ENCODE measurements at regions not wholly inside any gene's neighbourhood (a gene's known extent, or its start where the extent isn't known, plus 50 kb on each side); places are given as distances from the start of the nearest gene placed in this dataset.

DNA sequence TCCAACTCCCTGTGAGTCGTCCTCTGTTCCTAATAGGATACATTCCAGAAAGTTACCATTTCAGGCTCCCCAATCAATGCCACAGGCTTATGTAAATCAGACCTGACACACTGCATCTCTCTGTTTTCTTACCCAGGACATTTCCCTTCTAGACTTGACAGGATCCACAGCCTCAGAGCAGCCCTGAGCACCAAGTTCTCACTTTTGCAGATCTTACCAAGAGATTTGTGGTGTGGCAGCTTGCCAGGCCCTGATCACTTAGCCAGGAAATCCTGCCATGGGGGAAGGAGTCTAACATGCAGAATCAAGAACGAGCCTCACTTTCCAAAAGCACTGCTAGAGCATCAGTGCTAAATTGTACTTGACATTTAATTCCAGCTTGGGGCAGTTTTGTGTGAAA lies 202.9 kb downstream of the TBX15 start:
- no peak for ATAC-seq
- peaks cover 7% of the 10 kb centered on the region for H3K9me3 Mint-ChIP-seq

GRCh38 chr1:118783095-118783758 lies 204.9 kb downstream of the TBX15 start:
- no peaks in the 10 kb centered on the region for H3K27me3 Mint-ChIP-seq (ENCODE audit: low read depth)
- DNase-seq: no peak
- H3K36me3 Mint-ChIP-seq (ENCODE audit: insufficient read depth): no peaks in the 10 kb centered on the region
- no peak overlapping the region for H3K4me3 Mint-ChIP-seq
- H3K9me3 Mint-ChIP-seq: peaks cover 3% of the 10 kb centered on the region
- no peak for ATAC-seq
- no peaks in the 10 kb centered on the region for H3K4me1 Mint-ChIP-seq (ENCODE audit: low read depth)

More for the DNA sequence above, 202.9 kb downstream of the TBX15 start:
- no peaks in the 10 kb centered on the region for H3K27me3 Mint-ChIP-seq (ENCODE audit: low read depth)
- DNase-seq: no peak
- H3K36me3 Mint-ChIP-seq (ENCODE audit: insufficient read depth): no peaks in the 10 kb centered on the region
- H3K4me3 Mint-ChIP-seq: no peak overlapping the region
- H3K4me1 Mint-ChIP-seq (ENCODE audit: low read depth): no peaks in the 10 kb centered on the region

DNA sequence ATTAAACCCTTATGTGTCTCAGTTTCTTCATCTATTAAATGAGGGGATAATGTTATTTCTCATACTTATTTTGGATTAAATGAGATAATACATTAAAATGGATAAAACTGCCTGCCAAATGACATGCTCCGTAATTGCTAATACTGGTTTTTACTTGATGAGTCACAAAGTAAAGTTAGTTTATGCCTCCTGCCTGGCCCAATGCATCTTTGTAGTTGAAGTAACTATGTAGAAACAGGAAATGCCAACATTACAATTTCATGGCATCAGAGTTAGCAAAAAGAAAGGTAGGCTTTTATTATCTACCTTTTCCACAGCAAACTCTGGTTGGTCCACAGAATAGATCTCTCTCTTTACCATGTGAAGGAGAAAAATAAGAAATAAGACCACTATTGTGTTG lies 214.5 kb downstream of the TBX15 start:
- ATAC-seq (no peak), DNase-seq (no peak)
- Mint-ChIP-seq H3K4me3 (no peak overlapping the region), H3K36me3 (ENCODE audit: insufficient read depth) (no peaks in the 10 kb centered on the region), H3K27me3 (ENCODE audit: low read depth) (no peaks in the 10 kb centered on the region), H3K4me1 (ENCODE audit: low read depth) (no peaks in the 10 kb centered on the region), H3K9me3 (peaks cover 14% of the 10 kb centered on the region)

DNA sequence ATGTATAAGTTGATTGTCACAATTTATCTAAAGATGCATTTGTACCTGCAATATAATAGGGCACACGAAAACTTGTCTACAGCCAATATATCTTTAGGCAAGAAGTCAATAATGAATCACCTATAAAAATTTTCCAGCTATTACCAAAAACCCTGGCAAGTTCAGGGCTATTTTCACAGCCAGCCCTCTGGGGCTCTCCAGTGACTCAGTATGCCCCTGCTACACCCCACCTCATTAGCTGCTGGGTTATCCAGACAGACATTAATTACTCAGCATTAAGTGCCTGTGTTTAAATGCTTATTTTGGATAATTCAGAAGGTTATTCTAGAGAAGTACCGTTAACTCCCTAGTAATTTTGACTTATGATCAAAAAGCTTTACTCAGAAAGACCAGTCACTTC lies 220.2 kb downstream of the TBX15 start:
- ATAC-seq (no peak), DNase-seq (no peak)
- Mint-ChIP-seq H3K9me3 (peaks cover 32% of the 10 kb centered on the region), H3K4me3 (no peak overlapping the region), H3K27me3 (ENCODE audit: low read depth) (no peaks in the 10 kb centered on the region), H3K4me1 (ENCODE audit: low read depth) (no peaks in the 10 kb centered on the region), H3K36me3 (ENCODE audit: insufficient read depth) (no peaks in the 10 kb centered on the region)

DNA sequence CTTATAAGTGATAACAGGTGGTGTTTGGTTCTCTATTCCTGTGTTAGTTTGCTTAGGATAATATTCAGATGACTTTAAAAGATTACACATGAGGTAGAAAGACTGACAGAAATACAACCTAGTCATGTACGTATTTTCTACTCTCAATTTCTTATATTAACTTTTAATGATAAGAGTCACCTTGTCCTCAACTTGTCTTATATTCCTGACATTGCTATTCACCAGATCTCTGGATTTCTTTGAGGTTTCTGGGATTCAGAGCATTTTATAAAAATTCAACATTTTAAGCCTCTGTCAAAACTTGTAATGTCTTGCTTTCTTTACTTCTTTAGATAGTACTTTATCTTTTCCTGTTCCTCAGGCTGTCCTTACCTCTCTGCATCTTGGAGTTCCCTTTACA lies 234.2 kb downstream of the TBX15 start:
- H3K36me3 Mint-ChIP-seq (ENCODE audit: insufficient read depth): no peaks in the 10 kb centered on the region
- no peak for DNase-seq
- H3K9me3 Mint-ChIP-seq: peaks cover 10% of the 10 kb centered on the region
- H3K4me1 Mint-ChIP-seq (ENCODE audit: low read depth): no peaks in the 10 kb centered on the region
- H3K27me3 Mint-ChIP-seq (ENCODE audit: low read depth): no peaks in the 10 kb centered on the region
- ATAC-seq: no peak
- H3K4me3 Mint-ChIP-seq: no peak overlapping the region

- Mint-ChIP-seq H3K4me3 (no peak overlapping the region), H3K4me1 (ENCODE audit: low read depth) (no peaks in the 10 kb centered on the region), H3K27me3 (ENCODE audit: low read depth) (no peaks in the 10 kb centered on the region), H3K36me3 (ENCODE audit: insufficient read depth) (no peaks in the 10 kb centered on the region), H3K9me3 (peaks cover 7% of the 10 kb centered on the region)
- ATAC-seq: no peak
- no peak for DNase-seq
Measured at GRCh38 chr1:118751166-118751565, 237.0 kb downstream of the TBX15 start.

GRCh38 chr1:118744420-118744819 lies 243.7 kb downstream of the TBX15 start:
- Mint-ChIP-seq H3K4me1 (ENCODE audit: low read depth) (no peaks in the 10 kb centered on the region), H3K36me3 (ENCODE audit: insufficient read depth) (no peaks in the 10 kb centered on the region), H3K9me3 (no peaks in the 10 kb centered on the region), H3K4me3 (no peak overlapping the region), H3K27me3 (ENCODE audit: low read depth) (no peaks in the 10 kb centered on the region)
- ATAC-seq: no peak
- no peak for DNase-seq

DNA sequence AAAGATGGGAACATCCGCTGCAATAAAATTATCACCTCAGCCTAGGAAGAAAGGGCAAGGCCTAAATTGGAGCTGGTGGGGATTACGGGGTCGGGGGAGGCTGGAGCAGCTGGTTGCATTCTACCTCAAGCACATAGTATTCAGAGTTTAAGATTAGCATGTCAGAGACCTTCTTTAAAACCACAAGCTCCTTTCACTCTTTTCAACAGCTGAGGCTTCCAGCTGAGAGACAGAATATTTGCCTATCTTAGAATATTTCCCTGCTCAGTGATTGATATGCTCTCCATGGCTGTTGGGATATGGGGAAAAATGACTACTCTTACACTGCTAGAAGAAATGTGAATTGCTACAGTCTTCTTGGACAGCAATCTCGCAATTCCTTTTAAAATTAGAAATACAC lies 248.6 kb downstream of the TBX15 start:
- no peaks in the 10 kb centered on the region for H3K4me1 Mint-ChIP-seq (ENCODE audit: low read depth)
- no peak for DNase-seq
- ATAC-seq: no peak

GRCh38 chr1:118736322-118736721 lies 251.8 kb downstream of the TBX15 start:
- Mint-ChIP-seq H3K4me3 (no peak overlapping the region), H3K4me1 (ENCODE audit: low read depth) (no peaks in the 10 kb centered on the region), H3K9me3 (peaks cover 3% of the 10 kb centered on the region), H3K36me3 (ENCODE audit: insufficient read depth) (no peaks in the 10 kb centered on the region), H3K27me3 (ENCODE audit: low read depth) (no peaks in the 10 kb centered on the region)
- DNase-seq: no peak
- ATAC-seq: no peak

More for the DNA sequence above, 248.6 kb downstream of the TBX15 start:
- Mint-ChIP-seq H3K9me3 (peaks cover 3% of the 10 kb centered on the region), H3K36me3 (ENCODE audit: insufficient read depth) (no peaks in the 10 kb centered on the region), H3K27me3 (ENCODE audit: low read depth) (no peaks in the 10 kb centered on the region), H3K4me3 (no peak overlapping the region)

- DNase-seq: no peak
- H3K27me3 Mint-ChIP-seq (ENCODE audit: low read depth): no peaks in the 10 kb centered on the region
Measured at GRCh38 chr1:118717893-118718292, 270.2 kb downstream of the TBX15 start.

GRCh38 chr1:118716775-118717174 lies 271.4 kb downstream of the TBX15 start:
- no peaks in the 10 kb centered on the region for H3K4me1 Mint-ChIP-seq (ENCODE audit: low read depth)
- no peak for ATAC-seq
- H3K36me3 Mint-ChIP-seq (ENCODE audit: insufficient read depth): no peaks in the 10 kb centered on the region

More at GRCh38 chr1:118717893-118718292, 270.2 kb downstream of the TBX15 start:
- Mint-ChIP-seq H3K4me3 (no peak overlapping the region), H3K4me1 (ENCODE audit: low read depth) (no peaks in the 10 kb centered on the region), H3K9me3 (peaks cover 4% of the 10 kb centered on the region), H3K36me3 (ENCODE audit: insufficient read depth) (no peaks in the 10 kb centered on the region)
- ATAC-seq: no peak

DNA sequence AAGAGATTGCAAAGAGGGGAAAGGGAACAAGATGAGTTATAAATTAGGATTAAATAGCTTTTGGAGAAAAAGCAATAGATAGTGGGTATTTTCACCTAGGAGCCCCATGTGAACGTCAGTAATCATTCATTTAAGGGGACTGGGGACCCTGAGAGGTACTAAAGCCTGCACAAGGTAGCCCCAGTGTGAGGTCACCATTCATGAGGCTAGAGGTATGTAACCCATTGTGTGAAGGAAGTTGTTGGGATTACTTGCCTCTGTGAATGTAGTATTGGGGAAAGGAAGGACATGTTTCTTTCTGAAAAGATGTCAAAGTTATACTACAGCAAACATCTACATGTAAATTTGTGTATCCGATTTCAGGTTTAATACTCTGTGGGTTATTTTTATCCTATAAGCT lies 276.8 kb downstream of the TBX15 start:
- Mint-ChIP-seq H3K36me3 (ENCODE audit: insufficient read depth) (no peaks in the 10 kb centered on the region), H3K9me3 (peaks cover 8% of the 10 kb centered on the region), H3K4me1 (ENCODE audit: low read depth) (no peaks in the 10 kb centered on the region), H3K27me3 (ENCODE audit: low read depth) (no peaks in the 10 kb centered on the region), H3K4me3 (no peak overlapping the region)
- DNase-seq (no peak), ATAC-seq (no peak)

More at GRCh38 chr1:118716775-118717174, 271.4 kb downstream of the TBX15 start:
- peaks cover 12% of the 10 kb centered on the region for H3K9me3 Mint-ChIP-seq
- no peaks in the 10 kb centered on the region for H3K27me3 Mint-ChIP-seq (ENCODE audit: low read depth)
- DNase-seq: no peak
- no peak overlapping the region for H3K4me3 Mint-ChIP-seq

DNA sequence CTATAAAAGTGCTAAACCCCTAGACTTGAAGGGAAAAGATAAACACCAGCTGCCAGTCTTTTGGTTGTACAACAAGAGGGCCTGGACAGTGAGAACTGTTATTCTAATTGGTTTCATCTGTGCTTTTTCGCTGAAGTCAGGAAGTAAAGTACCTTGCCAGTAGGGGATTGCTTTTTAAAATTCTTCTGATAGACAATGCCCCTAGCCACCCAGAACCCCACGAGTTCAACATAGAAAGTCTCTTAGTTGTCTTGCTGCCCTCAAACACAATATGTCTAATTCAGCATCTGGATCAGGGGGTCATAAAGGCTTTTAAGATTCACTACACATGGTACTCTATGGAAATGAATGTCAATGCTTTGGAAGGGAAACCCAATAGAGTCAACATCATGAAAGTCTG lies 289.2 kb downstream of the TBX15 start:
- no peak overlapping the region for H3K4me3 Mint-ChIP-seq
- H3K9me3 Mint-ChIP-seq: peaks cover 26% of the 10 kb centered on the region
- H3K27me3 Mint-ChIP-seq (ENCODE audit: low read depth): no peaks in the 10 kb centered on the region
- DNase-seq: no peak
- H3K4me1 Mint-ChIP-seq (ENCODE audit: low read depth): no peaks in the 10 kb centered on the region
- no peaks in the 10 kb centered on the region for H3K36me3 Mint-ChIP-seq (ENCODE audit: insufficient read depth)
- ATAC-seq: no peak

- no peaks in the 10 kb centered on the region for H3K4me1 Mint-ChIP-seq (ENCODE audit: low read depth)
- ATAC-seq: no peak
- DNase-seq: no peak
- peaks cover 11% of the 10 kb centered on the region for H3K9me3 Mint-ChIP-seq
- H3K4me3 Mint-ChIP-seq: no peak overlapping the region
- H3K36me3 Mint-ChIP-seq (ENCODE audit: insufficient read depth): no peaks in the 10 kb centered on the region
- no peaks in the 10 kb centered on the region for H3K27me3 Mint-ChIP-seq (ENCODE audit: low read depth)
Measured at GRCh38 chr1:118692143-118692542, 296.0 kb downstream of the TBX15 start.

- ATAC-seq: no peak
Measured at GRCh38 chr1:118688891-118689290, 299.3 kb downstream of the TBX15 start.

More at GRCh38 chr1:118688891-118689290, 299.3 kb downstream of the TBX15 start:
- H3K9me3 Mint-ChIP-seq: peaks cover 11% of the 10 kb centered on the region
- no peak for DNase-seq
- H3K4me3 Mint-ChIP-seq: no peak overlapping the region
- H3K36me3 Mint-ChIP-seq (ENCODE audit: insufficient read depth): no peaks in the 10 kb centered on the region
- H3K4me1 Mint-ChIP-seq (ENCODE audit: low read depth): no peaks in the 10 kb centered on the region
- H3K27me3 Mint-ChIP-seq (ENCODE audit: low read depth): no peaks in the 10 kb centered on the region
